ENCODE measurements at regions not wholly inside any gene's neighbourhood (a gene's known extent, or its start where the extent isn't known, plus 50 kb on each side); places are given as distances from the start of the nearest gene placed in this dataset.

DNA sequence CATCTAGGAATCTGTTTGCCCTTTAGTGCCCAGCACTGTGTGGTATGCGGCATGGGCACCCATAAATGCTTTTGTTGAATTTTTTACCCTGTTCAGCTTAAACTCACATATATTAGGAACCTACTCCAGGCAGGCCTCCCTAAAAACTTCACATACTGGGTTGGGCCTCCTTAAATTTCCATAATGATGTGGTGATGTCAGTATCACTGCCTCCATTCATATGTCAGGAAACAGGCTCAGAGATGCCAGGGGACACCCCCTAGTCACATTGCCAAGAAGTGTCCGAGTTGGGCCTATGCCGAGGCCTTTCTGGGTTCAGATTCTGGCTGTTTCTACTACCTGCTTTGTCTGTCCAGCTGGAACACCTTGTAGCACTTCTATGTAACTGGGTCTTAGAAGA is 55.7 kb upstream of the RUNX3 start:
- ATAC-seq (no peak), DNase-seq (no peak)

DNA sequence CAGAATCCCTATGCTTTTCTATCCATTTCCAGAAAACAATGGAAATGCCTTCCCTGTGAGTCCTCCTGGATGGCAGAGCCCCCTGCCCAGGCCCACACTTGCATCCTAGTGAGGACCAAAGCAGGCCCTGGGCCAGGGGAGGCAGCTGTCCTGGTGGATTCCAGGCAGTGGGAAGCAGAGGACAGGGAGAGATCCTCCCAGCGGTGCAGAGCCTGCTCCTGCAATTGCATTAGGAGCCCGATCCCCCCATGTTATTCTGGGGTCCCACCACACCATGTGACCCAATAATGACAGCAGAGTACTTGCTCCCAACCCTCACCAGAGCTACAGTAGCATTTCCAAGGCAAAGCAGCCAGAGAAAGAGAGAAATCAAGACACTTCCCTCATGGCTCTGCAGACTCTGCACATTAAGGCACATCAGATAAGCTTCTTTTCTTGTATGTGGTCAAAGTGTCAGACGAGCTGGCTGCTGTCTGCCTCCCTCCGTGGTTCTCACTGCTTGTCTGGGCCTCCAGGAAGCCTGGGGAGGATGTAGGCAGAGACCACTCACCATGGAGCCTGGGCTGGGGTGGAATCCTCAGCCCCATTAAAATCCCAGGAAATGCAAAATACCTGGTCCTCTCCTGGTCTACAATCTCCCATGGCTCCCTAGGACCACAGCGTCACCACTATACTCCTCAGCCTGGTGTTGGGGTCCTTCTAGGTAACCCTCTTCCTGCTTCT is 54.9 kb upstream of the RUNX3 start:
- ATAC-seq (no peak), DNase-seq (no peak)

DNA sequence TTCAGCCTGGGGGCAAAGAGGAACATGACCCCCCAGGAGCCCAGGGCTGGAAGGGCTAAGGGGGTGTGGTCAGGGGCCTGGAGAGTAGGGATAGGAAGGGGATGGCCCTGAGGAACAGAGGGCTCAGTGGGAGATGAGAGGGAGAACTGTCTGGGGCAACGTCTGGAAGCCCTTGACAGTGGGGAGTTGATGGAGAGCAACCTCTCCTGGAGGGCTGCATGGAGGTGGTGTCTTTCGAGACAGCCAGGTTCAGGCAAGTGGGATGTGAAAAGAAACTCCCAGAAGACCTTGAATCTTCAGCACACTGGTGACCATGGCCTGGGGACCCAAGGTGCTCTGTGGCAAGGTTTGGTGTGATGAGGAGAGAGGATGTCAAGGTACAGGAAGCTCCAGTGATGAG is 54.2 kb upstream of the RUNX3 start:
- DNase-seq (no peak), ATAC-seq (no peak)

DNA sequence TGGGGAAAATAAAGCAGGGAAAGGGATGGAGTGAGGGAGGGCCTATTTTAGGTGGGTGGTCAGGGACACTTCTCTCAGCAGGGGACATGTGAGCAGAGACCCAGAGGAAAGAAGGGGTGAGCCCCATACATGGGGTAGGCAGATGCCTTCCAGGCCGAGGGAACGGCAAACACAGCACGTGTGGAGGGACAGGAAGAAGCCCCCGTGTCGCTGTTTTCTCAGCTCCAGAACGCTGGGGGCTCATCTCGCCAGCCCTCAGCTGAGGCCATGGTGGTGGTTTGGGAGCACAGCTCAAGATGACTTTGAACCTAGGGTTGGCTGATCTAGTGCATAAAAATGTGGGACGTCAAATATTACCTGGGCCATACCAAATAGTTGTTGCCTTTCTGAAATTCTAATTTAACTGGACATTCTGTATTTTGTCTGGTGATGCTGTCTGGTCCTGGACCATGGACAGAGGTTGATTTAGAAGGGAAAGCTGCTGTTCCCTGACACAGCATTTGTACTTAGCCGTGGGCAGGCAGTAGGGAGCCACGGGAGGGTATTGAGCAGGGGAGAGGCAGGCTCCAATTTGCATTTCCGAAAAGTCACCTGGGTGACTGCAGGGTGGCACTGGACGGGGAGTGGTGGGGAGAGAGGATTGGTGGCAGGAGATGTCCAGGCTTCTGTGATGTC is 53.1 kb upstream of the RUNX3 start:
- DNase-seq = no peak
- ATAC-seq = no peak

DNA sequence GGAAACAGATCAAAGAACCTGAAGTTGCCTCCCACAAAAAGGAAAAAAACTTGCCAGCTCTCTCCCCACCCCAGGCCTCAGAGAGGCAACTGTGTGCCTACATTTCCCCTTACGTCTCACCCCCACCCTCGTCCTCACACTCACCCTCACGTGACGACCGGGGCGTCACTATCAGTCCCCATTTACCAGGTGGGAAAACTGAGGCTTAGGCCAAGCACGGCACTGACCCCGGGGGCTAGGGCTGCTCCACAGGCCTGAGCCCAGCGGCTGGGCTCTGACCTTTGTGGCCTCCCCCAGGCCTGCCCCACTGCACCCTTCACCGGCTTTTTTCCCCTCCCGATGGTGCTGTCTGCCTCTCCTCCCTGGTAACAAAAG is 51.5 kb upstream of the RUNX3 start:
- DNase-seq = peak; percentile 71

DNA sequence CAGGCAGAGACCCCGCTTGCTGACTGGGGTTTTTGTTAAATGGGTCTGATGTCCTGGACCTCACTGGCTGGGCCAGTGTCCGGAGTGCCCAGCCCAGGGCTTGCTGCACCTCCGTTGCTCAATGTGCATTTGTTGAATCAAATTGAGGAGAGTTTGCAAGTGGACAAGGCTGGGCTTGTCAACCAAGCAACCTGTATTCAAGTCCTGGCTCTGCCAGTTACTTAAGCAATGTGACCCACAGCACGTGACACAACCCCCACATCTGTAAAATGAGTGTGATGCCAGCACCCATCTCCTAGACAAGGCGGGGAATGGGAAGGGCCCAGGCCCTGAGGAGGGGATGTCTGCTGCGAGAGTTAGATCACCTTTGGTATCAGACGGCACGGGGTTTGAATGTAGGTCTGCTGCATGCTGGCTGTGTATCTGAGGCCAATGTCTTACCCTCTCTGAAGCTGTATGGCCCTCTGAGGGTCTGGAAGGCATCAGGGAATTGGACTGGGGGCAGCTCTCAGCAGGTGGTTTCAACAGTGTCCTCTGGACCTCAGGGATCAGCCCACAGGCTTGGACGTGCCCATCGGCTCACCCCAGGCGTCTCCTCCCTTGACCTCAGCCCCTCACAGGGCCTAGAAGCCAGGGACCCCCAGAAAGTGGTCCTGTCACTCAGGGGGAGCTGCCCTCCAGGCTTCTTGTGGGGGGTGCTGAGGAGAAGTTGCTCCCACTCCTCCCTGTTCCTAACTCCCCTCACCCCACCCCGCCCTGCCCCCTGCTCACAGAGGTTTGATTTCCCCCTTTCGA is 51.0 kb upstream of the RUNX3 start:
- DNase-seq = no peak
- peak; percentile 24 for ATAC-seq

More for the DNA sequence above, 51.5 kb upstream of the RUNX3 start:
- peak; percentile 74 for ATAC-seq
